GM12864 (cell line): ENCODE measurements at regions not wholly inside any gene's neighbourhood (a gene's known extent, or its start where the extent isn't known, plus 50 kb on each side); places are given as distances from the start of the nearest gene placed in this dataset.
A peak's percentile ranks its signal among the peaks of the same experiment; 100 is the strongest.

Source experiments
- DNase-seq: peaks from one replicate; pipeline ENCODE4 v3.0.0-alpha.2; 2011; ENCODE audit warnings: low read depth
- H3K4me3 ChIP-seq: 2 replicates; pipeline ENCODE4 v1.5.1; 2011; ENCODE audit warnings: mild to moderate bottlenecking, low read depth, low read length, control low read depth
- TF ChIP-seq, protein P1 (sequence below): IDR thresholded peaks from 2 replicates; pipeline ENCODE4 v1.5.1; 2011; ENCODE audit warnings: low read depth, mild to moderate bottlenecking, moderate library complexity, low read length, control low read depth, inconsistent platforms; ENCODE audit errors: missing control alignments

DNA sequence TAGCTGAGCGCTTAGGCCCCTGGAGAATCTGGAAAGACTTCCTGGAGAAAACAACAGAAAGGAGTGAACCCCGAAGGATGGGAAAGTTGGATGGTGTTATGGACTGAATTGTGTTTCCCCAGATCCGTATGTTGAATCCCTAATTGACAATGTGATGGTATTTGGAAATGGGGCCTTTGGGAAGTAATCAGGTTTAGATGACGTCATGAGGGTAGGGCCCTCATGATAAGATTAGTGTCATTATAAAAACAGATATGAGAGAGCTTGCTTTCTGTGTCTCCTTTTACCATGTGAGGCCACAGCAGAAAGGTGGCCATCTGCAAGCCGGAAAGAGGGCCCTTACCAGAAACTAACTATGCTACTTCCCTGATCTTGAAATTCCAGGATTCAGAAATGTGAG is 159.5 kb downstream of the QDPR start:
- DNase-seq, result no peak
- TF ChIP-seq, protein P1, sequence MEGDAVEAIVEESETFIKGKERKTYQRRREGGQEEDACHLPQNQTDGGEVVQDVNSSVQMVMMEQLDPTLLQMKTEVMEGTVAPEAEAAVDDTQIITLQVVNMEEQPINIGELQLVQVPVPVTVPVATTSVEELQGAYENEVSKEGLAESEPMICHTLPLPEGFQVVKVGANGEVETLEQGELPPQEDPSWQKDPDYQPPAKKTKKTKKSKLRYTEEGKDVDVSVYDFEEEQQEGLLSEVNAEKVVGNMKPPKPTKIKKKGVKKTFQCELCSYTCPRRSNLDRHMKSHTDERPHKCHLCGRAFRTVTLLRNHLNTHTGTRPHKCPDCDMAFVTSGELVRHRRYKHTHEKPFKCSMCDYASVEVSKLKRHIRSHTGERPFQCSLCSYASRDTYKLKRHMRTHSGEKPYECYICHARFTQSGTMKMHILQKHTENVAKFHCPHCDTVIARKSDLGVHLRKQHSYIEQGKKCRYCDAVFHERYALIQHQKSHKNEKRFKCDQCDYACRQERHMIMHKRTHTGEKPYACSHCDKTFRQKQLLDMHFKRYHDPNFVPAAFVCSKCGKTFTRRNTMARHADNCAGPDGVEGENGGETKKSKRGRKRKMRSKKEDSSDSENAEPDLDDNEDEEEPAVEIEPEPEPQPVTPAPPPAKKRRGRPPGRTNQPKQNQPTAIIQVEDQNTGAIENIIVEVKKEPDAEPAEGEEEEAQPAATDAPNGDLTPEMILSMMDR, result no peak

DNA sequence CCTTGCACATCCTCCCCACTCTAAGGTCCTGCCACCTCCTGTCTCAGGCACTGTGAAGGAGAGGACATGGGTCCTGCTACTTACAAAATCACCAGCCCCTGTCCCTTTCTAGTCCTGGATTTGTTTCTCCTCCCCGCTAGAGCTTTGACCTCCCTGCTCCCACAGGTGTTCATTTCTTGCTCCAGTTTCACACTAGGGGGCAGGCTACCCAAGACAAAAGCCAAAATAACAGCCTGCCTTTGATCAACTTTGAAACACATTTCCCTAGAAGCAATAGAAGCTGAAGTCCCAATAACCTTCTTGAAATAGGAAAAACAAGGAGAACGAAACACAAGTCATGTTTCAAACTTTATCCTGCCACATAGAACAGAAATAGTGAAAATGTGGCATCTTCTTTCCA is 164.4 kb downstream of the QDPR start:
- no peak overlapping the region for H3K4me3 ChIP-seq
- no peak for DNase-seq
- TF ChIP-seq, protein P1, result peak; percentile 63

More for the DNA sequence above, 159.5 kb downstream of the QDPR start:
- H3K4me3 ChIP-seq, result no peak overlapping the region

DNA sequence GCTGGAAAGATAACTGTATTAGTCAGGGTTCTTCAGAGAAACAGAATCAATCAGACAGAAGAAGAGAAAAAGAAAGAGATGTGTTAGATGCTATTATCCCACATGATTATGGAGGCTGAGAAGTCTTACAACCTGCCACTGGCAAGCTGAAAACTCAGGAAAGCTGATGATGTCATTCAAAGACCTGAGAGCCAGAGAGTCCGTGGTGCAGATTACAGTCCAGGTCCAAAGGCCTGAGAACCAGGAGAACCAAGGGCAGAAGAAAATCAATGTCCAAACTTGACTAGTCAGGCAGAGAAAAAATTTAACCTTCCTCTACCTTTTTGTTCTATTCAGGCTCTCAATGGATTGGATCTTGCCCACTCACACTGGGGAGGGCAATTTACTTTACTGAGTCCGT is 172.5 kb downstream of the QDPR start:
- H3K4me3 ChIP-seq, result no peak overlapping the region
- TF ChIP-seq, protein P1, result no peak
- no peak for DNase-seq

DNA sequence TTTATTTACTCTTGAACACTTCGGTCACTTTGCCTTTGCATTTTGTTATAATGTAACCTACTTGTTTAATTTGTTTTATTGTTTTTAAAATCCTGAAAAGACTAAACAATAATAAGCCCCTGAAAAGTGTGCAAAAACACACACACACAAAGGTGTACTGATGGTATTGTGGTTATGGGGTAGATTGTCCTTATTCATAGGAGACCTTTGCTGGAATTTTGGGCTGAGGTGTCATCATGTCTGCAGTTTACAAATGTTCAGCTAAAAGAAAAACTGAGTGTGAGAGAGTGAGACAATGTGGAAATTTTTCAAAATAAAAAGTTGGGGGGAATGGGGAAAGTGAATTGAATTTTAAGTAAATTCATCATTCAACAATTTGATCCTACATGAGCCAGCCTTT is 174.9 kb downstream of the QDPR start:
- DNase-seq, result no peak
- H3K4me3 ChIP-seq, result no peak overlapping the region
- TF ChIP-seq, protein P1, result no peak

DNA sequence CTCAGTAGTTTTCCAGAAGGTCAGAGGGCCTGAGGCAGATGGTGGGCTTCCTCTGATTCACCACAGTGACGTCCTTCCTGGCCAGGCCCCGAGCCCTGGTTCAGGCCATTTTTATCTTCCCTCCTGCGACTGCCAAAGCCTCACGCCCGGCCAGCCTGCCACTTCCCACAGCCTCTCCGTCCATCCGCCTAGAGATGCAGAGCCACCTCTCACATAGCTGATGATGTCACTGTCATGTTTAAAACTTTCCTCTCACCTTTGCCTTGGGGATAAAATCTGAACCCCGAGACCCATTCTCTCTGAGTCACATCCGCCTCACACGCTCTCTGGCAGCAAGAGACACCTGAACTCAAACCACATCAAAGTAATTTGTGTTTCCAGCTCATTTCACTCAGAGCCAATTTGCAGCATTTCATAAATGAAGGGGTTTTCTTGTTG is 175.3 kb downstream of the QDPR start:
- TF ChIP-seq, protein P1, result no peak
- H3K4me3 ChIP-seq, result no peak overlapping the region
- peak; percentile 53 for DNase-seq

DNA sequence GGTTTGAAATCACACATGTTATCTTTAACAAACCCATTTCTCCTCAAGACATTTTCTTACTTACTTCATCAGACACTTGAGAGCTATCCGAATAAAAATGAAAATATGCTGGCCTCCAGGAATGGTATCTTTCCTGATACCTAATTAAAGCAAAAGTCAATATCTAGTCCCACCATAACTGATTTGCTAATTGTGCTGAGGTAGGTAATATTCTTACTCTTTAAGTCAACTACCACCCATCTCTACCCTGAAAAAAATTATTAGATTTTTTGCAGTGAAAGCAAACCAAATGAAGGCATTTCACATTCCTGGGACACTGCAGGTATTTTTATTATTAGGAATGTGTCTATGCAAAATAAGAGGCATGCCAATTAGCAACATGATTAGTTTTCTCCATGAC is 175.8 kb downstream of the QDPR start:
- no peak overlapping the region for H3K4me3 ChIP-seq
- TF ChIP-seq, protein P1, result no peak
- DNase-seq, result no peak

DNA sequence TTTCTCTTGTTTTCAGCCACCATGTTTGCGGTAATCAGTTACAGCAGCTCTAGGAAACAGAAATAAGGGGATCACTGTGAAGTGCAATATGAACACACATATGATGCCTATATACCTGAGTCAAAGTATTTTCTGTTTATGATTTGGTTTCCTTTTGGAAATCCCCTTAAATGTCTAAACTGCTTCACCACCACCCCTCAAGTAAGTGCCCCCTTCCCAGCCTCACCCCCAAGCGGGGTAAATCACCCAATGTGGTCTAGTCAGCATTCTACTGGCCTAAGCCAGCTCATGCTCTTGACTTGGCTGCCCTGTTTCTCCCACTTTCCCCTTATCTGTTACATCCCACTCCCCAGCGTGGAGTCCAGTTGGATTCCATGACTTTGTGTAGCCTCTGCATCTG is 176.5 kb downstream of the QDPR start:
- H3K4me3 ChIP-seq, result no peak overlapping the region
- no peak for DNase-seq
- TF ChIP-seq, protein P1, result no peak
